Neural crest cell (in vitro differentiated cells): ENCODE measurements at regions not wholly inside any gene's neighbourhood (a gene's known extent, or its start where the extent isn't known, plus 50 kb on each side); places are given as distances from the start of the nearest gene placed in this dataset.

ENCODE experiments used
- DNase-seq: peaks from one replicate; pipeline ENCODE4 v3.0.0; 2021; ENCODE audit warnings: low read depth, mixed read lengths, low spot score
- H3K27ac Mint-ChIP-seq: one replicate; pipeline ENCODE4 v1.8.0; 2021; ENCODE audit warnings: mild to moderate bottlenecking, mixed read lengths; ENCODE audit not compliant: unreplicated experiment
- H3K27me3 Mint-ChIP-seq: 2 replicates; pipeline ENCODE4 v1.8.0; 2021; ENCODE audit warnings: low read depth, mild to moderate bottlenecking, mixed read lengths
- H3K36me3 Mint-ChIP-seq: 2 replicates; pipeline ENCODE4 v1.8.0; 2021; ENCODE audit warnings: low read depth, mild to moderate bottlenecking, mixed read lengths
- H3K4me1 Mint-ChIP-seq: 2 replicates; pipeline ENCODE4 v1.8.0; 2021; ENCODE audit warnings: mixed read lengths
- H3K4me3 Mint-ChIP-seq: one replicate; pipeline ENCODE4 v1.8.0; 2021; ENCODE audit warnings: mild to moderate bottlenecking, mixed read lengths
- H3K9me3 Mint-ChIP-seq: 2 replicates; pipeline ENCODE4 v1.8.0; 2021; ENCODE audit warnings: mixed read lengths
- TF ChIP-seq, protein P1 (sequence below): fragments of 200-600 bp; sonication (generic); conservative IDR thresholded peaks from 2 replicates; pipeline ENCODE4 v1.5.0; 2021; ENCODE audit warnings: antibody characterized with exemption, mild to moderate bottlenecking

DNA sequence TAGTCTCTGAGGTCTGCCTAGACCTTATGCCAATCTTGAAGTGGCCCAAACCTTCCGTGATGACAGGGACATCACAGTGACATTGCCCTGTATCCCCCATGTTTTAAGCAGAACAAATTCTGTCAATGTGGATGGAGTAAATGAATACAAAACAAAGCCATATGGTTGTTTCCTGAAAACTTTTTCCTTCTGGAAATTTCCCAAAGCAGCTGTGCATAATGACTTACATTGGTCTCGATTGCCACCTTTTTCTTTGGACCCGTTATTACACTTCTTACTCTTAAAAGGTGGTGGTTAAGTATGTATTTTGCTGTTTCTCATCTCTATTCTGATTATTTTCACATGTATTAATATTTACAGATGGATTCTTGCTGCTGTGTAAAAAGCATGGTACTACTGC is 411.2 kb upstream of the KLF6 start:
- H3K27ac Mint-ChIP-seq, result no peak overlapping the region
- H3K4me3 Mint-ChIP-seq, result no peak overlapping the region
- no peaks in the 10 kb centered on the region for H3K4me1 Mint-ChIP-seq
- no peaks in the 10 kb centered on the region for H3K9me3 Mint-ChIP-seq
- H3K27me3 Mint-ChIP-seq, result no peaks in the 10 kb centered on the region
- no peak for DNase-seq
- no peaks in the 10 kb centered on the region for H3K36me3 Mint-ChIP-seq
- TF ChIP-seq, protein P1, sequence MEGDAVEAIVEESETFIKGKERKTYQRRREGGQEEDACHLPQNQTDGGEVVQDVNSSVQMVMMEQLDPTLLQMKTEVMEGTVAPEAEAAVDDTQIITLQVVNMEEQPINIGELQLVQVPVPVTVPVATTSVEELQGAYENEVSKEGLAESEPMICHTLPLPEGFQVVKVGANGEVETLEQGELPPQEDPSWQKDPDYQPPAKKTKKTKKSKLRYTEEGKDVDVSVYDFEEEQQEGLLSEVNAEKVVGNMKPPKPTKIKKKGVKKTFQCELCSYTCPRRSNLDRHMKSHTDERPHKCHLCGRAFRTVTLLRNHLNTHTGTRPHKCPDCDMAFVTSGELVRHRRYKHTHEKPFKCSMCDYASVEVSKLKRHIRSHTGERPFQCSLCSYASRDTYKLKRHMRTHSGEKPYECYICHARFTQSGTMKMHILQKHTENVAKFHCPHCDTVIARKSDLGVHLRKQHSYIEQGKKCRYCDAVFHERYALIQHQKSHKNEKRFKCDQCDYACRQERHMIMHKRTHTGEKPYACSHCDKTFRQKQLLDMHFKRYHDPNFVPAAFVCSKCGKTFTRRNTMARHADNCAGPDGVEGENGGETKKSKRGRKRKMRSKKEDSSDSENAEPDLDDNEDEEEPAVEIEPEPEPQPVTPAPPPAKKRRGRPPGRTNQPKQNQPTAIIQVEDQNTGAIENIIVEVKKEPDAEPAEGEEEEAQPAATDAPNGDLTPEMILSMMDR, result no peak

DNA sequence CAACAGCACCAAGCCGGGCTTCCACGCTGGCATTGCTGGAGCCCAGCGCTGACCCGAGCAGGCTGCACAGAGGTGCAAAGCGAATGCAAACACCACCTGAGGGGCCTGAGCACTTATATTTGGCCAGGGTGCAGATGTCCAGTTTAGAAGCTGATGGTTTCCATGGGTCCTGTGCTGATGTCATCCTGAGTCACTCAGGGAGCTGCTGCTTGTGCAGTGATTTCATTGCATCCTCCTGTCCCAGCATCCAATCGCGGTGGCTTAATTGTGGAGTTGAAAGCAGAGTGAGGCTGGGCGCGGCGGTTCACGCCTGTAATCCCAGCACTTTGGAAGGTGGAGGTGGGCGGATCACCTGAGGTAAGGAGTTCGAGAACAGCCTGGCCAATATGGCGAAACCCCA is 410.2 kb upstream of the KLF6 start:
- no peaks in the 10 kb centered on the region for H3K27me3 Mint-ChIP-seq
- no peak overlapping the region for H3K27ac Mint-ChIP-seq
- DNase-seq, result no peak
- TF ChIP-seq, protein P1, result no peak
- no peaks in the 10 kb centered on the region for H3K36me3 Mint-ChIP-seq
- no peaks in the 10 kb centered on the region for H3K9me3 Mint-ChIP-seq
- no peaks in the 10 kb centered on the region for H3K4me1 Mint-ChIP-seq
- H3K4me3 Mint-ChIP-seq, result no peak overlapping the region

DNA sequence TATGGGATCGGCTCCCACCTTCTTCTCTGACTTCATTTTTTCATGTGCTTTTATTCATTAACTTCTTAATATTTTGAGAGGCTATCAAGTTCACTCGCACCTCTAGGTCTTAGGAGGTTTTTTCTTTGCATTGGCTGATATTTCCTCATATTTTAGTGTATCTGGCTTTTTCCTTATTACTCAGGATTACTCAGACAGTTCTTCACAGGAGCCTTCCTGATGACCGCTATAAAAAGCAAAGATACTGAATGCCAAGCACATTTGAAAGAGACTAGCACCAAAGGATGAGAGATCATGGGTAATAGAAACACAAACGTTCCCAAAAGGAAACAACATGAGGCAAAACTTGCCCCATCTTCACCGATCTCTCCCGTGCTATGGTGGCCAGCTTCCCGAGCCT is 409.2 kb upstream of the KLF6 start:
- H3K27me3 Mint-ChIP-seq, result no peaks in the 10 kb centered on the region
- no peak overlapping the region for H3K27ac Mint-ChIP-seq
- no peak overlapping the region for H3K4me3 Mint-ChIP-seq
- H3K36me3 Mint-ChIP-seq, result no peaks in the 10 kb centered on the region
- H3K9me3 Mint-ChIP-seq, result peaks cover 3% of the 10 kb centered on the region
- TF ChIP-seq, protein P1, result no peak
- DNase-seq, result no peak
- H3K4me1 Mint-ChIP-seq, result no peaks in the 10 kb centered on the region

DNA sequence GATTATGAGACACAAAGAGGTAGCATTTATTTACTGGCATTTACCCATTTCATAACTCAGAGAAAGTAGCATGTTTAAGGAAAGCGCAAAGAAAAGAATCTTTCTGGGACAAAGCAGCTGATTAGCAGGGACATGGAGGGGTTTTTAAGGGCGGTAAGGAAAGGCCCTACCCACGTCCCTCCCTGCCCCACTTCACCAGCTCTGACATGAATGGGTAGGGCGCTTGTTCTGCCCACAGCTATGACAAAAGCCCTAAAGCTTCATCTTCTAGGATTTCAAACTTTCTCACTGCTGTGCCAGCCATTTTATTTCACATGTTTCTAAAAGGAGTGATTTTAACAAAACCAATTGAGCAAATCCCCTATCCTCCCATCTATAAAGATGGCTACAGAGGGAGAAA is 406.9 kb upstream of the KLF6 start:
- no peaks in the 10 kb centered on the region for H3K27me3 Mint-ChIP-seq
- H3K4me1 Mint-ChIP-seq, result no peaks in the 10 kb centered on the region
- no peaks in the 10 kb centered on the region for H3K36me3 Mint-ChIP-seq
- peaks cover 3% of the 10 kb centered on the region for H3K9me3 Mint-ChIP-seq
- TF ChIP-seq, protein P1, result no peak
- H3K4me3 Mint-ChIP-seq, result no peak overlapping the region
- no peak for DNase-seq
- H3K27ac Mint-ChIP-seq, result no peak overlapping the region

DNA sequence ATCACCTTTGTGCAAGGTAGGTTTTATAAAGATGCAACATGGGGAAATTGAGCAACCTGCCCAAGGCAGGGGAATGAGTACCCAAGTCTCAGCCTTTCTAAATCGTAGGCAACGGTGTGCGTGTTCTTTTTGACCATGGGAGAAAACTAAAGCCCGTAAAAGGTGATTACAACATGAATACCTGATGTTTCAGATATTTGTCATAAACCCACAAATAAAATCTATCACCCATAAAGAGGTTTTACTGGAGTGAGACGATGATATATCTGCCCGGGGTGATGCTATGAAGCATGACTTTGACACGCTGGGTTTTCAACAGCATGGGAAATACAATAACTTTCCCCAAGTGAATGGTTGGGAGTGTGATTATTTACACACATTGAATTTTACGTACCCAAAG is 406.3 kb upstream of the KLF6 start:
- no peaks in the 10 kb centered on the region for H3K36me3 Mint-ChIP-seq
- no peak overlapping the region for H3K4me3 Mint-ChIP-seq
- H3K4me1 Mint-ChIP-seq, result peaks cover 1% of the 10 kb centered on the region
- H3K27ac Mint-ChIP-seq, result no peak overlapping the region
- H3K27me3 Mint-ChIP-seq, result no peaks in the 10 kb centered on the region
- TF ChIP-seq, protein P1, result no peak
- DNase-seq, result no peak
- peaks cover 3% of the 10 kb centered on the region for H3K9me3 Mint-ChIP-seq

DNA sequence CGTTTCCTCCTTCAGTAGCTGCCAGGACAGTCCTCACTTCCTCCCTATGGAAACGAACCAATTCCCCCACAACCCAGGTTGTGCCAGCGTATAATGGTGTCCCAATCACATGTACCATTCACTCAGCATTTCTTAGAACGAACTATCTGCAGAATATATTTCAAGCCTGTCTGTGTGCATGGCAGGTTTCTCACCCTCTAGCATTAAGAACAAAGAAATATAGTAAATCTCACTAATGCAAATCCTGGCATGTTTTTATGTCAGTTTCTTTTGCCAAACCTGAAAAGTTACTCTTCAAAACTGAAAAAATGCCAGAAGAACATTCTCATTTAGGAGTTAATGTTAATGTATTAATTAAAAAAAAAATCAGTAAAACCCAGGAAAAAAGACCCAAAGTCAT is 405.9 kb upstream of the KLF6 start:
- H3K36me3 Mint-ChIP-seq, result no peaks in the 10 kb centered on the region
- H3K4me3 Mint-ChIP-seq, result no peak overlapping the region
- no peak for DNase-seq
- no peak overlapping the region for H3K27ac Mint-ChIP-seq
- no peaks in the 10 kb centered on the region for H3K27me3 Mint-ChIP-seq
- TF ChIP-seq, protein P1, result no peak
- H3K4me1 Mint-ChIP-seq, result peaks cover 6% of the 10 kb centered on the region
- peaks cover 3% of the 10 kb centered on the region for H3K9me3 Mint-ChIP-seq
